ENCODE measurements at regions not wholly inside any gene's neighbourhood (a gene's known extent, or its start where the extent isn't known, plus 50 kb on each side); places are given as distances from the start of the nearest gene placed in this dataset.

- DNase-seq = no peak
- no peak overlapping the region for H3K27ac Mint-ChIP-seq
- H3K4me1 Mint-ChIP-seq (ENCODE audit: low read depth) = no peaks in the 10 kb centered on the region
- no peaks in the 10 kb centered on the region for H3K36me3 Mint-ChIP-seq (ENCODE audit: low read depth)
- H3K27me3 Mint-ChIP-seq = peaks cover 15% of the 10 kb centered on the region
- H3K9me3 Mint-ChIP-seq = no peaks in the 10 kb centered on the region
- H3K4me3 Mint-ChIP-seq = no peak overlapping the region
Observed at GRCh38 chr16:86709103-86709502, 130.8 kb downstream of the FOXL1 start.

GRCh38 chr16:86709902-86710601, 131.7 kb downstream of the FOXL1 start:
- Mint-ChIP-seq H3K4me1 (ENCODE audit: low read depth) (no peaks in the 10 kb centered on the region), H3K27me3 (peaks cover 13% of the 10 kb centered on the region), H3K27ac (no peak overlapping the region), H3K36me3 (ENCODE audit: low read depth) (no peaks in the 10 kb centered on the region), H3K4me3 (no peak overlapping the region), H3K9me3 (no peaks in the 10 kb centered on the region)
- DNase-seq = no peak

GRCh38 chr16:86710602-86710950, 132.2 kb downstream of the FOXL1 start:
- no peak overlapping the region for H3K27ac Mint-ChIP-seq
- H3K9me3 Mint-ChIP-seq = no peaks in the 10 kb centered on the region
- no peaks in the 10 kb centered on the region for H3K36me3 Mint-ChIP-seq (ENCODE audit: low read depth)
- peaks cover 10% of the 10 kb centered on the region for H3K27me3 Mint-ChIP-seq
- no peak overlapping the region for H3K4me3 Mint-ChIP-seq
- no peaks in the 10 kb centered on the region for H3K4me1 Mint-ChIP-seq (ENCODE audit: low read depth)
- no peak for DNase-seq

- Mint-ChIP-seq H3K9me3 (no peaks in the 10 kb centered on the region), H3K27ac (no peak overlapping the region), H3K4me3 (no peak overlapping the region)
Observed at GRCh38 chr16:86712158-86713009, 134.0 kb downstream of the FOXL1 start.

GRCh38 chr16:86713021-86713631, 134.8 kb downstream of the FOXL1 start:
- Mint-ChIP-seq H3K4me3 (no peak overlapping the region), H3K9me3 (no peaks in the 10 kb centered on the region), H3K27ac (no peak overlapping the region), H3K36me3 (ENCODE audit: low read depth) (no peaks in the 10 kb centered on the region), H3K4me1 (ENCODE audit: low read depth) (peaks cover 1% of the 10 kb centered on the region), H3K27me3 (peaks cover 21% of the 10 kb centered on the region)
- no peak for DNase-seq

More at GRCh38 chr16:86712158-86713009, 134.0 kb downstream of the FOXL1 start:
- no peaks in the 10 kb centered on the region for H3K36me3 Mint-ChIP-seq (ENCODE audit: low read depth)
- H3K27me3 Mint-ChIP-seq = peaks cover 14% of the 10 kb centered on the region
- DNase-seq = no peak
- no peaks in the 10 kb centered on the region for H3K4me1 Mint-ChIP-seq (ENCODE audit: low read depth)

- Mint-ChIP-seq H3K4me3 (no peak overlapping the region), H3K27me3 (peaks cover 25% of the 10 kb centered on the region), H3K36me3 (ENCODE audit: low read depth) (no peaks in the 10 kb centered on the region), H3K4me1 (ENCODE audit: low read depth) (peaks cover 5% of the 10 kb centered on the region), H3K27ac (no peak overlapping the region), H3K9me3 (no peaks in the 10 kb centered on the region)
- DNase-seq = no peak
Observed at GRCh38 chr16:86714166-86714565, 135.8 kb downstream of the FOXL1 start.

GRCh38 chr16:86716649-86717048, 138.3 kb downstream of the FOXL1 start:
- DNase-seq = no peak
- Mint-ChIP-seq H3K4me3 (no peak overlapping the region), H3K27ac (no peak overlapping the region), H3K4me1 (ENCODE audit: low read depth) (peaks cover 5% of the 10 kb centered on the region), H3K36me3 (ENCODE audit: low read depth) (no peaks in the 10 kb centered on the region), H3K27me3 (peaks cover 32% of the 10 kb centered on the region), H3K9me3 (no peaks in the 10 kb centered on the region)

- no peaks in the 10 kb centered on the region for H3K36me3 Mint-ChIP-seq (ENCODE audit: low read depth)
- H3K27me3 Mint-ChIP-seq = peaks cover 32% of the 10 kb centered on the region
- H3K27ac Mint-ChIP-seq = no peak overlapping the region
- H3K4me3 Mint-ChIP-seq = no peak overlapping the region
- no peak for DNase-seq
- H3K9me3 Mint-ChIP-seq = no peaks in the 10 kb centered on the region
- H3K4me1 Mint-ChIP-seq (ENCODE audit: low read depth) = peaks cover 5% of the 10 kb centered on the region
Observed at GRCh38 chr16:86718118-86718517, 139.8 kb downstream of the FOXL1 start.

GRCh38 chr16:86722970-86723369, 144.6 kb downstream of the FOXL1 start:
- Mint-ChIP-seq H3K4me3 (no peak overlapping the region), H3K36me3 (ENCODE audit: low read depth) (no peaks in the 10 kb centered on the region), H3K4me1 (ENCODE audit: low read depth) (peaks cover 5% of the 10 kb centered on the region), H3K27me3 (peaks cover 39% of the 10 kb centered on the region), H3K9me3 (no peaks in the 10 kb centered on the region), H3K27ac (no peak overlapping the region)
- DNase-seq = no peak

GRCh38 chr16:86723689-86724088, 145.3 kb downstream of the FOXL1 start:
- Mint-ChIP-seq H3K4me1 (ENCODE audit: low read depth) (no peaks in the 10 kb centered on the region), H3K9me3 (no peaks in the 10 kb centered on the region), H3K27ac (no peak overlapping the region), H3K36me3 (ENCODE audit: low read depth) (no peaks in the 10 kb centered on the region), H3K4me3 (no peak overlapping the region), H3K27me3 (peaks cover 38% of the 10 kb centered on the region)
- DNase-seq = no peak

- Mint-ChIP-seq H3K27me3 (peaks cover 41% of the 10 kb centered on the region), H3K27ac (no peak overlapping the region), H3K4me3 (no peak overlapping the region), H3K4me1 (ENCODE audit: low read depth) (no peaks in the 10 kb centered on the region), H3K36me3 (ENCODE audit: low read depth) (no peaks in the 10 kb centered on the region), H3K9me3 (no peaks in the 10 kb centered on the region)
- DNase-seq = no peak
Observed at GRCh38 chr16:86725401-86725800, 147.1 kb downstream of the FOXL1 start.

- Mint-ChIP-seq H3K9me3 (no peaks in the 10 kb centered on the region), H3K27me3 (peaks cover 44% of the 10 kb centered on the region), H3K4me3 (no peak overlapping the region), H3K4me1 (ENCODE audit: low read depth) (no peaks in the 10 kb centered on the region), H3K36me3 (ENCODE audit: low read depth) (no peaks in the 10 kb centered on the region), H3K27ac (no peak overlapping the region)
- no peak for DNase-seq
Observed at GRCh38 chr16:86726340-86726739, 148.0 kb downstream of the FOXL1 start.

- H3K4me1 Mint-ChIP-seq (ENCODE audit: low read depth) = no peaks in the 10 kb centered on the region
- H3K9me3 Mint-ChIP-seq = no peaks in the 10 kb centered on the region
- peaks cover 52% of the 10 kb centered on the region for H3K27me3 Mint-ChIP-seq
- no peak overlapping the region for H3K4me3 Mint-ChIP-seq
- H3K27ac Mint-ChIP-seq = no peak overlapping the region
- H3K36me3 Mint-ChIP-seq (ENCODE audit: low read depth) = no peaks in the 10 kb centered on the region
- no peak for DNase-seq
Observed at GRCh38 chr16:86727131-86727530, 148.8 kb downstream of the FOXL1 start.

GRCh38 chr16:86727632-86728031, 149.3 kb downstream of the FOXL1 start:
- no peak for DNase-seq
- Mint-ChIP-seq H3K4me1 (ENCODE audit: low read depth) (no peaks in the 10 kb centered on the region), H3K36me3 (ENCODE audit: low read depth) (no peaks in the 10 kb centered on the region), H3K27ac (no peak overlapping the region), H3K9me3 (no peaks in the 10 kb centered on the region), H3K4me3 (no peak overlapping the region), H3K27me3 (peaks cover 57% of the 10 kb centered on the region)

- DNase-seq = no peak
- Mint-ChIP-seq H3K9me3 (no peaks in the 10 kb centered on the region), H3K27me3 (peaks cover 70% of the 10 kb centered on the region), H3K36me3 (ENCODE audit: low read depth) (no peaks in the 10 kb centered on the region), H3K4me1 (ENCODE audit: low read depth) (no peaks in the 10 kb centered on the region), H3K4me3 (no peak overlapping the region), H3K27ac (no peak overlapping the region)
Observed at GRCh38 chr16:86729686-86730085, 151.3 kb downstream of the FOXL1 start.
